Calu3 (cell line): ENCODE measurements at regions not wholly inside any gene's neighbourhood (a gene's known extent, or its start where the extent isn't known, plus 50 kb on each side); places are given as distances from the start of the nearest gene placed in this dataset.

ENCODE experiments used
- BruUV-seq: library from RNA; stranded (reverse); fragments of 400-500 nt; replicated peaks from 2 replicates; lab custom pipeline; 2021; lab: Mats Ljungman, UMichigan
- CTCF ChIA-PET: fragments of 300-600 bp; sonication (Branson Sonifier 250); formaldehyde crosslinking; loops from one replicate; lab custom pipeline; 2022; ENCODE audit warnings: antibody characterized with exemption; lab: Charles Lee
- DNase-seq: peaks from one replicate; pipeline ENCODE4 v3.0.0; 2022
- H3K27ac Mint-ChIP-seq: one replicate; pipeline ENCODE4 v1.8.0; 2022; ENCODE audit warnings: mixed read lengths; ENCODE audit not compliant: unreplicated experiment
- H3K27me3 Mint-ChIP-seq: one replicate; pipeline ENCODE4 v1.8.0; 2022; ENCODE audit warnings: mixed read lengths; ENCODE audit not compliant: unreplicated experiment
- H3K36me3 Mint-ChIP-seq: one replicate; pipeline ENCODE4 v1.8.0; 2022; ENCODE audit warnings: mild to moderate bottlenecking, moderate library complexity, mixed read lengths; ENCODE audit not compliant: insufficient read depth, unreplicated experiment
- H3K4me1 Mint-ChIP-seq: one replicate; pipeline ENCODE4 v1.8.0; 2022; ENCODE audit warnings: mild to moderate bottlenecking, low read depth, mixed read lengths; ENCODE audit not compliant: unreplicated experiment
- H3K4me3 Mint-ChIP-seq: one replicate; pipeline ENCODE4 v1.8.0; 2022; ENCODE audit warnings: mild to moderate bottlenecking, low read depth, moderate library complexity, mixed read lengths; ENCODE audit not compliant: unreplicated experiment
- H3K9me3 Mint-ChIP-seq: one replicate; pipeline ENCODE4 v1.8.0; 2022; ENCODE audit warnings: low read depth, mixed read lengths; ENCODE audit not compliant: unreplicated experiment
- CTCF ChIP-seq: fragments of 200-600 bp; IDR thresholded peaks from one replicate; pipeline ENCODE4 v1.8.0; 2022; ENCODE audit warnings: antibody characterized with exemption; ENCODE audit not compliant: unreplicated experiment
- intact Hi-C: fragments of 100-400 bp; cut with micrococcal nuclease; formaldehyde crosslinking; loops from one replicate; pipeline ENCODE4 v1.10.0; 2022; ENCODE audit not compliant: unreplicated experiment

GRCh38 chr13:106118996-106119395 lies 416.5 kb downstream of the EFNB2 start:
- Mint-ChIP-seq H3K27ac (no peak overlapping the region), H3K9me3 (peaks cover 3% of the 10 kb centered on the region), H3K4me1 (peaks cover 18% of the 10 kb centered on the region), H3K27me3 (no peaks in the 10 kb centered on the region), H3K36me3 (no peaks in the 10 kb centered on the region), H3K4me3 (no peak overlapping the region)
- CTCF ChIA-PET: no interaction called here
- no TSS peak for BruUV-seq
- intact Hi-C loops: no loop called here
- DNase-seq: no peak
- no peak for TF ChIP-seq CTCF

GRCh38 chr13:106118050-106118449 lies 417.4 kb downstream of the EFNB2 start:
- no peaks in the 10 kb centered on the region for H3K36me3 Mint-ChIP-seq
- no TSS peak for BruUV-seq
- H3K4me1 Mint-ChIP-seq: peaks cover 18% of the 10 kb centered on the region
- H3K27me3 Mint-ChIP-seq: no peaks in the 10 kb centered on the region
- no peak for DNase-seq
- intact Hi-C loops: no loop called here
- peaks cover 3% of the 10 kb centered on the region for H3K9me3 Mint-ChIP-seq
- no peak for TF ChIP-seq CTCF
- CTCF ChIA-PET: no interaction called here
- H3K27ac Mint-ChIP-seq: no peak overlapping the region
- H3K4me3 Mint-ChIP-seq: no peak overlapping the region

GRCh38 chr13:106117640-106118039 lies 417.8 kb downstream of the EFNB2 start:
- CTCF ChIA-PET: no interaction called here
- Mint-ChIP-seq H3K4me1 (peaks cover 18% of the 10 kb centered on the region), H3K9me3 (peaks cover 3% of the 10 kb centered on the region), H3K27me3 (no peaks in the 10 kb centered on the region), H3K36me3 (no peaks in the 10 kb centered on the region), H3K4me3 (no peak overlapping the region), H3K27ac (no peak overlapping the region)
- TF ChIP-seq CTCF: no peak
- no TSS peak for BruUV-seq
- no peak for DNase-seq
- intact Hi-C loops: no loop called here

- Mint-ChIP-seq H3K4me3 (no peak overlapping the region), H3K27ac (no peak overlapping the region), H3K4me1 (peaks cover 18% of the 10 kb centered on the region), H3K27me3 (no peaks in the 10 kb centered on the region), H3K36me3 (no peaks in the 10 kb centered on the region), H3K9me3 (peaks cover 3% of the 10 kb centered on the region)
- BruUV-seq: no TSS peak
- no peak for TF ChIP-seq CTCF
- DNase-seq: no peak
- intact Hi-C loops: no loop called here
- CTCF ChIA-PET: no interaction called here
Observed at GRCh38 chr13:106117035-106117434, 418.4 kb downstream of the EFNB2 start.
